ENCODE measurements at regions not wholly inside any gene's neighbourhood (a gene's known extent, or its start where the extent isn't known, plus 50 kb on each side); places are given as distances from the start of the nearest gene placed in this dataset.

- no peak for TF ChIP-seq CTCF (conservative IDR thresholded peaks at IDR 0.05; ENCODE audit: low read depth, low read length)
- no peak for TF ChIP-seq EZH2 (IDR thresholded peaks at IDR 0.05; ENCODE audit: borderline replicate concordance, low read depth, low read length, poor library complexity, severe bottlenecking)
Observed at GRCh38 chr3:115388166-115388565, 235.1 kb upstream of the GAP43 start.

Measured in A673 (cell line).